HG03354 (cell line): ENCODE measurements at regions not wholly inside any gene's neighbourhood (a gene's known extent, or its start where the extent isn't known, plus 50 kb on each side); places are given as distances from the start of the nearest gene placed in this dataset.
"Not testable (repeated sequence)": the region's sequence is repeated elsewhere in the genome, so short reads cannot be mapped to it uniquely, and the experiment has no call there.

Experiments
- ATAC-seq: cut with Tn5 transposase; IDR thresholded peaks from one replicate; pipeline ENCODE4 v1.9.1; 2021; ENCODE audit warnings: mild to moderate bottlenecking; ENCODE audit not compliant: unreplicated experiment, poor library complexity, severe bottlenecking

DNA sequence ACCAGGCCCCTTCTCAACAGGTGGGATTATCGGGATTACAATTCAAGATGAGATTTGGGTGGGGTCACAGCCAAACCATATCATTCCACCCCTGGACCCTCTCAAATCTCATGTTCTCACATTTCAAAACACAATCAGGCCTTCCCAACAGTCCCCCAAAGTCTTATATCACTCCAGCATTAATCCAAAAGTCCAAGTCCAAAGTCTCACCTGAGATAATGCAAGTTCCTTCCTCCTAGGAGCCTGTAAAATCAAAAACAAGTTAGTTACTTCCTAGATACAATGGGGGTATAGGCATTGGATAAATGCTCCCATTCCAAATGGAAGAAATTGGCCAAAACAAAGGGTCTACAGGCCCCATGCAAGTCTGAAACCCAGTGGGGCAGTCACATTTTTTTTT lies 111.1 kb upstream of the FAM9C start:
- ATAC-seq, result not testable (repeated sequence)

DNA sequence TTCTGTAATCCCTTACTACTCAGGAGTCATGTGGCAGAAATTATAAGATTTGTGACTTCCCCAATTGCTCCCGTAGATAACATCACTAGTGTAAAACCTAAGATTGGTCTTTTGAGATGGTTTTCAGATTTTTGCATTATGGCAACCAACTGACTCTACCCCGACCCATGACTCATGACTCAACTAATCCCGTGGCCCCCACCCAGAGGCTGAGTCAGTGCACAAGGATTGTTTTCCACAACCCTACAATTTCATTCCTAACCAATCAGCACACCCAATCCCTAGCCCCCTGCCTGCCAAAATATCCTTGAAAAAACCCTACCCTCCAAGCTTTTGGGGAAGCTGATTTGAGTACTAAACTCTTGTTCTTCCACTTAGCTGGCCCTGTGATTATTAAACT lies 109.4 kb upstream of the FAM9C start:
- ATAC-seq, result no peak

DNA sequence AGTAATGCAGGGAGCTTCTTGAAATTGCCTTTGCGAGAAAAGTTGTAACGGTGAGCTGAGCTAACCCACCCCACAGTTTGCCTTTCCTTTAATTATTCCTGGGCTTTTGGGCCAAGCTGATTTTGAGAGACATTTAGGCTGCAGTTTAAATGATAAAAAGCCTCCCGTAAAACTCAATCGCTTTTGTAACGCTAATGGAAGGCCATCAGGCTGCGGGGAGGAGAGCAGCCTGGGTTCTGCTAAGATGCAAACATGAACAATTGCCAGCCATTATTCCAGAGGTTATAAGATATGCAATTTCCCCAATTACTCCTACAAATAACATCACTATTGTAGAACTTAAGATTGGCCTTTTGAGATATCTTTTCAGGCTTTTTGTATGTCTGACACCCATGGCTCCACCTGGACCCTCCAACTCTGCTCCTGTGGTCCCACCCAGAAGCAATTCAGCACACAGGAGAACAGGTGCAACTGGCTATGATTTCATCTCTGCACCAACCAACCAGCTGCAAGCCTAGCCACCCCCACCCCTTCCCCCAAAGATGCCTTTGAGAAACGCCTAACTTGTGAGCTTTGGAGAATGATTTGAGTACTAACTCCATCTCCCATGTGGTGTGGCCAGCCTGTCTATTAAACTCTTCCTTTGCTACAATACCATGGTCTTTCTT lies 108.2 kb upstream of the FAM9C start:
- no peak for ATAC-seq

DNA sequence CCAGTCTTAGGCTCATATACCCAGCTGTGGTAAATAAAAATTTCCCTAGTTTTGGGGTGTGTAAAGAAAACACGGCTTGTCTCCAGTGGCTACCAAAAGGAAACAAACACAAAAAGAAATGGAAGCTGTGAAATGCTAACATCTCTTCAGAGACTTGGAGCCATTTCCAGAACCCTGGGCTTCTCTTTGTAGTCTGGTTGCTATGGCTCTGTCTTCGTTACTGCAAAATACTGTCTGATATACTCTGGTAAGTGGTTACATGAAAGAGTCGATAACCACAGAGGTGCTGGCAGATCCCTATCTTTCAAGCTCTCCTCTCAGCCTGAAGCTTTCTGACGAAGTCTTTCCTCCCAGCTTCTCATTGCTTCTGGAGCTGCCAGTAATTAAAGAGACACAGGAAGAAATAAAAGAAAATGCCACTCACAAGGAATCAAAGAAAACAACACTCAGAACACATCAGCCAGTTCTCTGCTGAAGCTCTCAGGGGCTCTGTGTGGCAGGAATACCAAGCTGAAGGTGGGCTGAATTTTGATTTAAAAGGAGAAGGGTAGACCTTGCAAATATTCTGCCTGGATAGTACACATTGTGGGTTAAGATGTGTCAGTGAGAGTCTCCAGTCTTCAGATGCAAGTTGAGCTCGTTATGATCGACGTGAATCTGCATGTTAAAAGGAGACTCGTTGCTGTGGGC lies 107.6 kb upstream of the FAM9C start:
- ATAC-seq, result no peak

GRCh38 chrX:13149702-13150350 lies 105.4 kb upstream of the FAM9C start:
- ATAC-seq, result no peak

- no peak for ATAC-seq
These were observed 103.3 kb upstream of the FAM9C start for GRCh38 chrX:13147733-13148132.

- no peak for ATAC-seq
These were observed 102.7 kb upstream of the FAM9C start for GRCh38 chrX:13147147-13147546.

GRCh38 chrX:13144927-13145655 lies 100.7 kb upstream of the FAM9C start:
- ATAC-seq, result no peak

DNA sequence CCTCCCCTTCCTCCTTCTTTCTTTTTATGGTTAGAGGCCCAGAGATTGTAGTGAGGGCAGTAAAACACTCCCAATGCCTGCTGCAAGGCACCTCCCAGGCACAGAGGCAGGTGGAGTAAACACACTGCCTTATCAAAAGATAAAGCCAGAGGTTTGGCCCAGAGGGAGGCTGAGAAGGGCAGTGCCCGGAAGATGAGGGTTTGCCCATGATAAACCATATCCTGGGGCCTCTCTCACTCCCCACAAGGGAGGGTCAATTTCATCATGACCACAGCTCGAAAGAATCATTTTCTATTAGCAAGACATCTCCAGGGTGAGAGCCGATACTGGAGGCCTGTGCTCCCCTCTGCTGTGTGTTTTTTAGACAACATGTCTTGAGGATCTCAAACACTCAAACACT lies 98.5 kb upstream of the FAM9C start:
- no peak for ATAC-seq

- ATAC-seq, result no peak
These were observed 95.6 kb upstream of the FAM9C start for GRCh38 chrX:13140007-13140406.

- ATAC-seq, result no peak
These were observed 87.1 kb upstream of the FAM9C start for GRCh38 chrX:13131396-13132137.

DNA sequence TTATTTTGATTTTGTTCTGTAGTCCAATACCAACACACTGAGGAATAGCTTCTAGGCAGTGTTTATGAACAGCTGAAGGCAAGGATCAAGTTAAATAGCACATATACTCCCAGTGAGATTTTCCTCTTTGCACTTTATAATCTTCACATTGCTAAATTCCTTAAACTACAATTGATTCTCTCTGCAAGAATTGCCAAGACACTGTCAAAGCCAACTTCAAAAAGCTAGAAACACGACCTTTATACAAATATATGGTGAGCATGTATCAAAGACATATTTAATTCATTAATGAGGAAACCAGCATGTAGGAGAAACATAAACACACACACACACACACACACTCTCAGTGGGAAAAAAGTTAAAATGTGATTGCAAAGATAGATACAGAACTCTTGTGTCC lies 86.4 kb upstream of the FAM9C start:
- ATAC-seq, result no peak

DNA sequence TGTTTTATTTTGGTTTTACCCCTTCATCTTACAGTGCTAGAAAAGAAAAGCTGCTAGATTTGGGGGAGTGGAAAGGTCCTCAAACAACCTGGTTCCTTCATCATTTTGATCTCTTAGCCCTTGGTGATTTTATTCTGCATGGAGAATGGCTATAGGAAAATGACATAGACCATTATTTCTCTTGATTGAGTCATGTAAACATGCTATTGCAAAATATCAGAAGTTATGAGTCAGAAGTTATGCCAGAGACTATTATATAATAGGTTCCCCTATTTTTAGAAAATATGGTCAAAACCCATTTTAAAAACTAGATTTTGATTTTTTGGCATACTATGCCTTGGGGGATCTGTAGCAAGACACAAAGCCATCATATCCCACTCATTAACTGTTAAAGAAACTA lies 83.7 kb upstream of the FAM9C start:
- no peak for ATAC-seq

GRCh38 chrX:13126775-13127174 lies 82.4 kb upstream of the FAM9C start:
- ATAC-seq, result no peak

- no peak for ATAC-seq
These were observed 80.8 kb upstream of the FAM9C start for GRCh38 chrX:13125188-13125587.

- peak; percentile 60 for ATAC-seq
These were observed 79.5 kb upstream of the FAM9C start for GRCh38 chrX:13123857-13124345.

GRCh38 chrX:13123247-13123856 lies 78.9 kb upstream of the FAM9C start:
- ATAC-seq, result no peak

DNA sequence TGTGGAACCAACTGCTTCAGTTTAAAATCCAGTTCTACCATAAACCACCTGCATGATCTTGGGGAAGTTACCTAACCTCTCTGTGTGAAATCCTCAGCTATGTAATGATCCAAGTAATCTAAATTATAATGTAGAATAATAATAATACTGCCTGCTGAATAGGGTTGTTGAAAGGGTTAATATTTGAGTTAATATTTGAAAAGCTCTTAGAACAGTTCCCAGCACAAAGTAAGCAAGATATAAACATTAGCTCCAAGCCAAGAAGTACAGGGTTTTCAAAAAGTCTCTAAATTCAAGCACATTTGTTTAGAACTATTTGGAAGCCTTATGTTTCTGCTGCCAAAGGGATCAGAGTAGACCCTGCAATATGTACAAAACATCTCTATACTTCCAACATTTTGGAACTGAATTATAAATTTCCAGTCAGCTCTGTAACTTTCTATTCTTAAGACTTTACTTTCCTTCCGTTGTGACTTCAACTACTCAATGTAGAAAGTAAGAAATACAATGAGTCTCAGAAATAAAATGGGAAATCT lies 76.7 kb upstream of the FAM9C start:
- no peak for ATAC-seq

GRCh38 chrX:13120017-13120416 lies 75.6 kb upstream of the FAM9C start:
- ATAC-seq, result no peak
